HUDEP-2 (cell line): ENCODE measurements at regions not wholly inside any gene's neighbourhood (a gene's known extent, or its start where the extent isn't known, plus 50 kb on each side); places are given as distances from the start of the nearest gene placed in this dataset.

Experiments used
- DNase-seq, 76 experiments: peaks; one replicate each; lab custom pipeline; 2025; ENCODE audit not compliant: unreplicated experiment in 76 of 76; lab: John Stamatoyannopoulos, UW

GRCh38 chr2:66839551-66840320 lies 404.8 kb downstream of the MEIS1 start:
- DNase-seq = no peak

DNA sequence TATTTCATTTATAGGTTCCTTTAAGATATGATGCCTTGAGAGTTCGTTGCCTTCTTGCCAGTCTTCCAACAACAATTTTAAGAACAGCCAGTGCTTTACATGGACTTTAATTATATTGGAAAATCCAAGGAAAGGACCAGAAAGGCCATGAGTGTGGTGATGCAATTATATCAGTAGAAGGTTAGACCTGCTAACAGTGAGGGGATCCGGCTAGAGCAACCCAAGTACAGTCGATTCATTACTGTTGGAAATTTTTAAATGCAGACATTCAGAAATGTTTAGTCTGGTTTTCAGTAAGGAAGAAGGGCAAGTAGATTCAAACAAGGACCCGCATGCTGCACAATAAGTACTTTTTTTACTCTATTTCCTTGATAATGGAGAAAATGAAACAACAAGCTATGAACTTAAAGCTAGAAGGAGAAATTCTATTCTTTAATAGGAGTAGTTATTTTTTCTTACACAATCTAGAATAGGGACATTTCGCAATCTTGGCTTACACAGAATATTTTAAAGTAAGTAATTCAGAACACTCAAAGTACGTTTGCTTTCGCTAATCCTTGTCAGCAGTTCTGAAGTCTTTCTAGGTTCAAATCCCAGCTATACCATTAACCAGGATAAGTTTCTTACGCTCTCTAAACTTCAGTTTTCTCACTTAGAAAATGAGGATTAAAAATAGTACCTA lies 405.5 kb downstream of the MEIS1 start:
- no peak for DNase-seq

DNA sequence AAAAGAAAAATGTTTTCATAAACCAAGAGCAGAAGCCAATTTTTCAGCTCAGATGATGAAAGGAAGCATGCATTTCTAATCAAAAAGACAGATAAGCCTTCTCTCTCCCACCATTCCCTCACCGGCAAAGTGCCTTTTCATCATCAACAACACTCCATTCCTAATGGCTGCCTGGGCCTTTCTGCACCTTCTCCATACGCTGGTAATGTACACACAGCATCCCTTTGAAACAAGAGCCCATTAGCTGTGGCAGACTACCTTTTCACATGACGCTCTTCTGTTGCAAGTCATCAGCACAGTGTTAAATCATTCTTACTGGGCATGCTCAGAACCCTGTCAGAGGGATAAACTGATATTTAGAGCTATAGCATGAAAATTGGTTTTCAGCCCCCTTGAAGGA lies 408.9 kb downstream of the MEIS1 start:
- no peak for DNase-seq

GRCh38 chr2:66845307-66845706 lies 410.4 kb downstream of the MEIS1 start:
- DNase-seq = no peak

- DNase-seq = no peak
Measured at GRCh38 chr2:66846887-66847286, 412.0 kb downstream of the MEIS1 start.

GRCh38 chr2:66849153-66849755 lies 414.3 kb downstream of the MEIS1 start:
- no peak for DNase-seq

DNA sequence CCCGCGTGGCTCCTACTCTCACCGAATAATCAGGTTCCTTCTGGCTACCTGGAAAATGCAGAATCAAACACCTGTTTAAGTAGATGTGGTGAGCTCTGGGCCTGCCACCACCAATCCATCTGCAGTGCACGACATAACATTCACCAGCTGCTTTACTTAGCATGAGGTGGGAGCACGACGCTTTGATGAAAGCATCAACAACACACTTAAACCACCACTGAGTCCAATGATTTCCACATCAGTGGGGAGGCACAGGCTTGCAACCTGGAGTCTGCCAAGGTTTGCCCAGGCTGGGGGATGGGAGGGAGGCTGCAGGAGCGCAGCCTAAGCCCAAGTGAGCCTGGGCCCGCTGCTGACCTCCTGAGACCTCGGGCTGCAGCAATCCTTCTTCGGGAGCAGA lies 415.5 kb downstream of the MEIS1 start:
- no peak for DNase-seq

- DNase-seq = no peak
Measured at GRCh38 chr2:66851449-66851872, 416.5 kb downstream of the MEIS1 start.

DNA sequence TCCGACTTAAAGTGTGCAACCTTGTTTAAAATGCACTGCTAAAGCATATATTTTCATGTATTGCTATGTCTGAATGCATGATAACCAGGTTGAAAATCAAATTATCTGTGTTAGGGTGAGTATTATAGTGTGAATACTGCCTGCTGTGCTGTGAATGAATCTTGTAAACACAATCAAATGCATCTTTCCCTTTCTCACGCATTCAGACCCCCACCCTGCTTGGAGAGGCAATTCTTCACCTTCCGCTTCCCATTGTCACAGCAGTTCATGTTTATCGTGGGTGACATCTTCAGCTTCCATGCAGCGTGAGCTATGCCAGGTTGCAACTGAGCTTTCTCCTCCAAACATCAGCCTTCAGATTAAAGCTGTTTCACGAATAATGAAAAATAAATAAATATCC lies 418.0 kb downstream of the MEIS1 start:
- no peak for DNase-seq

DNA sequence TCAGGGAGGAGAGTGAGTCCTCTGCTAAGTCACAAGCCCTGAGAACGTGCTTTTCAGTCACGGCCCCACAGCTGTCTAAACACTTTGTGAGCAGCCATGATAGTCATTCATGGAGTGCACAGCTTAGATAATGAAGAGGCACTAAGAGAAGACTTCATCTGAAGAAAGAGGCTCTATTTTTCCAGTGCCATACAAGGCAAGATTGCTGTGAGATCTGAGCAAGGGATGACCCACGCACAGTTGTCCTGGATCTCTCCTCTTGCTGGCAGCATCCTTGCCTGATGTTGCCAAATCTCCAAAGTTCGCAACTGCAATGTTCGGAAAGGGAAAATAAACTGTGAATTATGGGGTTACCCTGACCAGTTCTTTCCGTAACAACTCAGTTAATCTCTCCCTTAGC lies 418.7 kb downstream of the MEIS1 start:
- DNase-seq = no peak

DNA sequence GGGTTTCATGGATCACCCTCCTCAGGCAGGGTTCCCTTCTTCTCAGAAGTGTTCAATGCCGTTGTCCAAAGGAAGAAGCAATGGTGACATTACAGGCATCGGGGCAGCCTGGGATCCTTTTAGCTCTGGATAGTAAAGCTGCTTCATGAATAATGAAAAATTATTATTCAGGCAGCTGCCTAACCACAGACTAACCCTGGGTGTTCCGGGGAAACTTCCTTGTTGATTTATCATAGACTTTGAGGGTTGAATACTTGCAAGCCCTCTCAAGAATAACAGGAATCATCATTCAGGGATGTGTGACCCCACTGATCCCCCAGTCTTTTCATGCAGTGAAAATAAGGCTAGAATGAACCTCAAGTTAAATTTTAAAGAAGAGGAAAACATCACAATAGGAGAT lies 419.4 kb downstream of the MEIS1 start:
- no peak for DNase-seq

- no peak for DNase-seq
Measured at GRCh38 chr2:66862885-66863650, 428.1 kb downstream of the MEIS1 start.

GRCh38 chr2:66865161-66865560 lies 430.2 kb downstream of the MEIS1 start:
- DNase-seq = no peak

DNA sequence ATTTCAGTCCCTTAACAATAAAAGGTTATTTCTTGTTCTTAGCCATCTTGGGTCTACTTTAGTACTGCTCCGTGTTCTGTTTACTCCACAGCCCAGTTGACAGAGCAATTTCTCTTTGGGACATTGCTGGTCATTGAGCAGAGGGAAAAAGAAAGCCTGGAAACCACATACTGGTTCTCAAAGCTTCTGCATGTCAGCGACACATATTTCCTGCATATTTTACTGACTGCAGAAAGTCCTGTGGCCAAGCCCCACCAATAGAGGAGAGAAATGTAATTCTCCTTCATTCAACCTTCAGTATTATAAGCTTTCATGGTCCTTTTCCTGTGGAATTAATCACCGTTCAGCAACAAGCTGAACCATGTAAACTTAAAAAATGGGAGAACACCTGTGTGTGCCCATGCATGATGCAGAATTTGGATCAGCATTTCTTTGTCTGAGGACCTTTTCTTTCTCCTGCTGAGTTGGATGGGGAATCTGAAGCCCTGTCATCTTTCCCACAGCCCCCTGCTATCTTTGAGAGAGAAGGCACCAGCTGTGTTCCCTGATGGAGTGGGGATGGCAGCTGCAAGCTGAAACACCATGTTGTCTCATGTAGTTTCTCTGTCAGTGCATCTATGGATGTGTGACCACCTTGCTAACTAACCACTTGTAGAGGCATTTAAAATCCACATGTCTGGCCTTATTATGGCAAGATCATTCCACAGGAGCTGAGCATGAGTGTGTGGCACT lies 431.6 kb downstream of the MEIS1 start:
- no peak for DNase-seq

- DNase-seq = no peak
Measured at GRCh38 chr2:66867063-66867441, 432.1 kb downstream of the MEIS1 start.

DNA sequence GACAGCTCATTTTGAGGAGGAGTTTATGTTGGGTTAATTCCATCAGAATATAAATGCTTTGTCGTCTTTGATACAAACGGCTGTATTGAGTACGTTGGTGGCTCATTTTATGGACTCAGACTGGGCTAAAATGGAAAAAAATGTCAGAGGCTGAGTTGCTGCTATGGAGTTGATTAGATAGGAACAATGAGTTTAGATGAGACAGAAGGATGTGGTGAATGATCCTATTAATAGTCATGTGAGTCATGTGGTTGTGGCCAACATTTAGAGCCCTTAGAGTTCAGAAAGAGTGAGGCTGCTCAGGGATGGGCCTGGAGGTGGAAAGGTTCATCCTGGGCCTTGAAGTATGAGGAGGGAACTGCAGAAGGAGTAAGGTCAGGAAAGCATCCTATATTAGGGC lies 434.2 kb downstream of the MEIS1 start:
- DNase-seq = no peak

DNA sequence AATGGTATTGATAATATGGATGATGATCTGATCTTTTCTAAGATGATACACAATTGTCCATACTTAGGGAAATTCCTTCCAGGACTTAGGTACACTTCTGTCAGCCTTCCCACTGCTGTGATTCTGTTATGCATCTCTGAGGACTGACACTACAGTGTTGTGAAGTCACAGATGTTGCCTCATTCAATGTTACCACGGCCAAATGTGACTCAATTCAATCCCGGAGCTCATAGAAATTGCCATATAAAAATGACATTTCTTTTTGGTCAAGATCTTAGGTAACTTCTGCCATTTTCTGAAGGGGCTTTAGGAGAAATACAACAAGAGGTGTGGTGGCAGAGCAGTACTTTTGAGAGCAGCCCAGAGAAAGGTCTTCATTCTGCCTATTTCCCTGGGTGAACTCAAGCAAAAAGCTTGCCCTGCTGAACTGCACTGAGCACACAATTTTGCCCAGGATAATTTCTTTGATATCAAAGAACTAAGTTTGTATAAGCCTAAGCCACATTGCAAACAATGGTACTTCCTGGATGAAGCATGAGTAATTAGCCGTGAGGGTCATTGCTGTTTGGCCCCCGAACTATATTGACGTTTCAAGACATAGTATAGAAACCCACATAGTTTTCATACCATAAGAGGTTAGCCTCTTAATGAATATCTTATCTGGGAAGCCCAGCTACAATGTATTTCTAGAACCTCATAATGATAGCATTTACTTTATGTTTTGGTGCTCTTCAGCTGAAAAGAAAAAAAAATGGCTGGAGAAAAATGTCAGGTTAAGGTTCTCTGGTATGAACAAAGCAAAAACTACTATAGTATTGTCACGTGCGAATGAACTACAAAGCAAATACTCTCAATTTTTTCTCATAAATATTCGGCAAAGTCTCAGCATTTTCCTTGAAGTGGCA lies 437.4 kb downstream of the MEIS1 start:
- DNase-seq = no peak

DNA sequence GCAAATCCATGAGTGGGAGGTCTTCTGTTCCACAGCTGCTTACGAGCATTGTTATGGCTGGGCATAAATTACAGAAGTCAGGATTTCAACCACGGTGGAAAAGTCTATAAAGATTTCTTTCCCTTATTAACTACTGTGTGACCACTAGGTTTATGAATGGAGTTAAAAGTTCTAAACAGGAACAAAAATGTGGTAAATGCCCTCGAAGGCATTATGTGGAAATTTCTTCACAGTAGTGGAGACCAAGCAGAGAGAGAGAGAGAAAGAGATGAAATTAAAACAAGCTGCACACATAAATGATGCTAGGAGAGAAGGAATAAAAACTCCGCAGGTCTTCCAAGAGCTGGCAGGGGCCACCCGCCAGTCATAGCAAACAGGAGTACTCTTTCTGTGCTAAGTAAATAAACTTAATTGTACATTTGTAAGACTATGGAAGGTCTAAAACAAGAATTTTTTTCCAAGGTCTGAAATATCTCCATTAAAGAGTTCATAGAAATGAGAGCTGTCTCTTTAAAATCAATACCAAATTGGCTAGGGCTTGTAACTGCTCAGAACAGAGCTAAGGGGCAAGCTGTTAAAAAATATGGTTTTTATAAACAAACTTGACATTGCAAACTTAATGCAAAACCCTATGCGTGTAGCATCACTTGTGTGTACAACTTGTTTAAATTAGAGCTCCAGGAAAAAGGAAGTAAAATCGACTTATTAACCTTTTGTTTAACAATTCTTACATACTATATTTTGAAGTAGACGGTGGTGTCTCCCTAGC lies 438.2 kb downstream of the MEIS1 start:
- DNase-seq = no peak

GRCh38 chr2:66874411-66874810 lies 439.5 kb downstream of the MEIS1 start:
- DNase-seq = no peak
